ENCODE measurements at regions not wholly inside any gene's neighbourhood (a gene's known extent, or its start where the extent isn't known, plus 50 kb on each side); places are given as distances from the start of the nearest gene placed in this dataset.
A peak's percentile ranks its signal among the peaks of the same experiment; 100 is the strongest.
"Not testable (repeated sequence)": the region's sequence is repeated elsewhere in the genome, so short reads cannot be mapped to it uniquely, and the experiment has no call there.

DNA sequence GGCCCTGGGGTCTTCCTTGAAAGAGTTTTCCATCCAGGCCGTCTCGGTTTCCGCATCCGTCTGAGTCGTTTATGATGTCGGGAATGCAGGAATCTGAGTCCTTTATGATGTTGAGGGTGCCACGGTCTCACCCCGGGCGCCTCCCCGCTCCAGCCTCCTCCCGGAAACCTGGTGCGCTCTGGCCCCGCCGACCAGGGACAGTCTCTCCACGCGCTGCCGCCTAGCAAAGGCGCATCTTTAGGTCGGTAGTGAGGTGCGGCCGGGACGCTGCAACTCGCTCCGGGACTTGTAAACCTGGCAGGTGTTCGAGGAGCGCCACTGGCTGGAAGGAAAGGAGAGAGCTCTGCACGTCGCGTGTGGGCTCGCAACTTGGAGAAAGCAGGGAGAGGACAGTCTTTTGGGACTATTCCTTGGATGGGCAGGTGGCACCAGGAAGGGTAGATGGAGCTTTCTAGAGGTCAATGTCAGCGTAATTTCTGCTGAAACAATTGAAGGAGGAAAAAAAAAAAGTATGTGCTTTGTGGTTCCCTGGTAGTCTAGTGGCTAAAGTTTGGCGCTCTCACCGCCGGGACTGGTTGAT, 132.0 kb downstream of the FAM72B start:
- not testable (repeated sequence) for DNase-seq

DNA sequence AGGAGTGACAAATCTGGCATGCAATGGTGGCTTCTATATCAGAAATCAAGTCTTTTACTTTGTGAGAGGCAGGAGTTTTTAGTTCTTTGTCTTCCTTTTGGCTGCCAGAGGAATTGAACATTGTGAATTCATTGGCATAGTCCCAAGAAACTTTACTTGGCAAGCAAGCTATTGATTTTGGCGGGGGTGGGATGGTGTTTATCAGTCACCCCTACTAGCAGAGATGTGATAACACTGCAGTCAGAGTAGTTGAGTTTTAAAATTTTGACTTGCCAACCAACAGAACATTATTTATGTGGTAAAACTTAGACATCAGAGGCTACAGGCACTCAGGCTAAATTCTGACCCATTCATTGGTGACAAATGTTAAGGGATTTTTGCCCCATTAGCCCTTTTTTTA, 129.2 kb downstream of the FAM72B start:
- DNase-seq = not testable (repeated sequence)

DNA sequence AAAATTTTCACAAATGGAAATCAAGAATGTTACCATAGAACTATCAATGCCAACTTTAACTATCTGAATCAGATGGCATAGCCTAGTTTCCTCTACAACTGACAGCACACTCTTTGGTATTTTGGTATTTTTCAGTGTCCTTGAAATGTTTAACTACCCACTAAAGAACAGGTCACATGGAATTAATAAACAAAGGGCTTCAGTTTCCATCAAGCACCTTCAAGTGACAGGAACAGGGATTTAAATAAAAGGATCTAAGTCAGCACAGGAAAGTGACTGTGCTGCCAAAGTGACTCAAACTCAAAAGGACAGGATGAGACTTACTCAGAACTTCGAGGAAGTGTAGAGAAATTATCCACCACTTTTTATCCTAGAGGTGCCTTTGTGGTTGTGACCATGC, 117.2 kb downstream of the FAM72B start:
- not testable (repeated sequence) for DNase-seq

DNA sequence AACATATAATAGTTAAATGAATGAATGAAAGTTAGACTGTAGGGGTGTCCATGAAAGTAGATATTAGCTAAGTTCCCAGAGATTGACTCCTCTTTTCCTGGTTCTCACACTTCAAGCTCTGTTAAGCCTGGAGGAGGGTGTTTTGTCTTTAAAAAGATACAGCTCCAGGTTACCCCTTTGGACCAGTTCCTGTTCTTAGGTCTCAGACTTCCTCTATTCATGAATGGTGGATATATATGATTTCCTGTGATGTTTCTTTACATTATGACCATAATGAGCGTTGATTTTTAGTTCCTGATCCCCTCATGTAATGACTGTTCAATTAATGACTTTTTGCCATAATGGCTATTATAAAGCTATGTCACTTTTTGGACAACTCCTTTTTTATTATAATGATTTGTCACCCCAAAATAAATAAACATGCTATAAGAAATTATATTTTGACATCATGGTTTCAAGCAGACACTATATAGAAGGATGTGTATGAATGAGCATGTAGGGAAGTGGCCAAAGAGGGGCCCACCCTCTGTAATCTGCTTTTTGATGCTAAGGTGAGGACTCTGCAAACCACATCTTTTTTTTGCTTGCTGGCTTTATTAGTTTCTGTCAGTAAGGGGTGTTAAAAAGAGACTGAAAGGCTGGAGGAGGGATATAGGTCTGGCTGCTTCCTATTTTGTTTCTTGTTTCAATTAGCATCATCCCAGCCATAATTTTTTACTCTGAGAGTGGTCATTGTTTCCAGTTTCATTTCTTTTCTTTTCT, 115.2 kb downstream of the FAM72B start:
- not testable (repeated sequence) for DNase-seq

DNA sequence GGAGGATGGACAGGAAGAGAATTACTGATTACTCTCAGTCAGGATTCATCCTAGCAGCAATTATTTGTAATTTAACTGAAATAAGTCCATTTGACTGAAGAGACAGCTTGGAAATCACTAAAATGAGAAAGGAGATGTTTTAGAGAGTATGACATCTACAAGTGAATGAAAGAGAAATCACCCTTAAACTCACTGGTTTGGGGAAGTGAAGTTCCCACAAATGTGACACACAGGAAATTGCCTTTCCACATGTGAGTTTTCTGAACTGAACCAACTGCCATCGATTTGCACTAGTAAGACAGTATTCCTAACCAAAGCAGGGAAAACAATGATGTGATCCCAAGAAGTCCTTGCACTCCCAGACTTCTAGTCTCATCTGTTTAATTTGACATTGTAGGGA, 110.3 kb downstream of the FAM72B start:
- DNase-seq = not testable (repeated sequence)

DNA sequence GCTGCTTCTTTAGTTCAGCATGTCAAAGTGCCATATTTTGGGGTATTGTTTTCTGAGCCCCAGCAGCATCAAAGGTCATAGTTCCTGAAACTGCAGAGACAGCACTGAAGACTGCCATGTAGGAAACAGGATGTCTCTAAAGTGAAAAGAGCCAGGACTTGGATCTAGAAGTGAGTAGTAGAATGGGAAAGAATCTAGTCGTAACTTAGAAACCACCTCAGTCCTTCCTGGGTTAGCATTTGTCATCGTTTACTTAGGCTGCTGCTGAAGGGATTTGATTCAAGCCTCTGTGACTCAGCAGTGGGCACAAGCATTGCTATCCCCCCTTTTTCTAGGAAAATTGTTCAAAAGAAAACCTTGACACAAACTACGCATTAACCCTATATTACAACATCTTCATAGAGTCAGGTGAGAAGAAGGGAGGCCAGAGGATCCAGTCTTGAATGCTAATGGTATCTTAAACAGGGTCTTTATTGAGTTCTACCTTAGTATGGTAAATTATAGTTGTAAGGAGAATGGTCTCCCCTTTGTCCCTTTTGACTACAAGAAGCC, 108.8 kb downstream of the FAM72B start:
- DNase-seq = not testable (repeated sequence)

DNA sequence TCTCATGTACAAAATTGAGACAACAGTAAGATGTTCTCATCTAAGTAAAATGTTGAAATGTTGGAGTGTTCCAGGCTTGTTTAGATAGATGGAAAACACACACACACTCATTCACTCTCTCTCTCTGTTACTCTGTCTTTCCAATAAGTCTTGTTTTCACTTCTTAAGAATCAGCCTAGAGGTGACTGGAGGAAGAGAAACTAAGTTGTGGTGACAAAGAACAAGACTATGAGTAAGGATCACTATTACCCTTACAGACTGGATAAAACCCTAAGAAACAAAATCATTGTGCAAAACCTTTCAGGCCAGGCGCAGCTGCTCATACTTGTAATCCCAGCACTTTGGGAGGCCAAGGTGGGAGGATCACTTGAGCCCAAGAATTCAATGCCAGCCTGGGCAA, 107.5 kb downstream of the FAM72B start:
- not testable (repeated sequence) for DNase-seq

DNA sequence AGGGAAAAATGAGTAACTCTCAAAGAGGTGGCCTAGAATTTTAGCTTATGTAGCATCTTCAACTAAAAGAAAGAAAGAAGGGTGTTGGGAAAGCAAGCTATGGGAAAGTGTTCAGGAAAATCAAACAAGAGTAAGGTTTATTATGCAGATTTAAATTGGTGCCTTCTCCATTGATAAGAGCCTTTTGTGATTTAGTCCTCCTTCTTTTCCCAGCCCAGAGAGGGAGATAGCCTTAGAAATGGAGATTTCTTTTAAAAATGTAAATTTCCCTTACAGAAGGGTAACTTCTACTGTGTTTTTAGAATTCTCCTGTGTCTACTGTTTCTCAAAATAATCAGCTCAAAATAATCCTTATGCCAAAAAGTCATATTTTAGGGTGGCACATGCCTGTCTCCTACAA, 104.5 kb downstream of the FAM72B start:
- not testable (repeated sequence) for DNase-seq

DNA sequence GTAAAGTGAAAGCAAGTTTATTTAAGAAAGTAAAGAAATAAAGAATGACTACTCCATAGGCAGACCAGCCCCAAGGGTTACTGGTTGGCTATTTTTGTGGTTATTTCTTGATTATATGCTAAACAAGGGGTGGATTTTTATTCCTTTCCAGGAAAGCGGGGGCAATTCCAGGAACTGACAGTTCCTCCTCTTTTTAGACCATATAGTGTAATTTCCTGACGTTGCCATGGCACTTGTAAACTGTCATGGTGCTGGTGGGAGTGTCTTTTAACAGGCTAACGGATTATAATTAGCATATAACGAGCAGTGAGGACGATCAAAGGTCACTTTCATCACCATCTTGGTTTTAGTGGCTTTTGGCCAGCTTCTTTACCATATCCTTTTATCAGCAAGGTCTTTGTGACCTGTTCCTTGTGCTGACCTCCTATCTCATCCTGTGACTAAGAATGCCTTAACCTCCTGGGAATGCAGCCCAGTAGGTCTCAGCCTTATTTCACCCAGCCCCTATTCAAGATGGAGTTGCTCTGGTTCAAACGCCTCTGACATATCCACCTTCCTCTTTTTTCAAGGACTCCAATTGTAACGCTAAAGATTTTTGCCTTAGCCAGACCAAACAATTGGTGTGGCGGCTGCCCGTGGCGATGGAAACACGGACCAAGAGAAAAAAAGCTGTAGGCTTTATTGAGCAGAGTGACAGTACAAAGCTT, 103.8 kb downstream of the FAM72B start:
- DNase-seq = not testable (repeated sequence)

DNA sequence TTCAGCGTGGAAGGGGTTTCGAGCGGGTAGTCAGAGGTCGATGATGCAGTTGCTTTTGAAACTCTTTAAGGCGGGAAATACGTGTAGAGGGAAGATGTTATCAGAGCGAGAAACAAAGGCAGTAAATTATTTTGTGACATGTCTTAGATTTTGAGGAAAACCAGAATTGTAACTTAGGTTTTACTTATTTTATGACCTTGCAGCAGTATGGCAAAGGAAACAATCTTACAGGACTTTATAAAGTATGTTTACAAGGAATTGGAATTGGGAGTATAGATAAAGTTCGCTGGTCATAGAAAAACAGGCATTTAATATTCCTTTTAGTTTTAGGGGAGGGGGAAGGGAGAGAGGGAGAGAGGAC, 103.3 kb downstream of the FAM72B start:
- not testable (repeated sequence) for DNase-seq

DNA sequence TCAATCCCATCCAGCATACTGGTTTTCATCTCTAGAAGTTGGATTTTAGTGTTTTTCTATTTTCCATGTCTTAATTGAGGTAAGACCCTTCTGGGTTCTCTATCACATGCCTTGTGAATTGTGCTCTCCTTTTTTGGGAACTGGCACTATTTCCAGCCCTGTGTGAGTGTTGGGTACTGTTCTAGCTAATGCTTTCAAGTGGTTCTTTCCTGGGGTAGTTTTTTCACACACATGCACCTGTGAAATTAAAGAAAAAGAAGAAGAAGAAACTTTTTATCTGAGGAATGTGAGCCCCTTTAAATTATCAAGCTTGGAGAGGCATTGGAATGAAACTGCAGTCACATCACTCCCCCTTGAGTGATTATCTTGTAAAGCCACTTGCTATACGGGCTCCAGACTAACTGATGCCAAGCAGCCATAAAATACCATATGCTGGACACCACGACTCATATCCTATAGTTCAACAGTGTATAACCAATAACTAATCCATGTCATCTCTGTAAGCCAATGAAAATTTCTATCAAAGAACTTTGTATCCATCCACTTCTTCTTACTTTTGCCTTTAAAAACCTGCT, 102.4 kb downstream of the FAM72B start:
- DNase-seq = not testable (repeated sequence)

DNA sequence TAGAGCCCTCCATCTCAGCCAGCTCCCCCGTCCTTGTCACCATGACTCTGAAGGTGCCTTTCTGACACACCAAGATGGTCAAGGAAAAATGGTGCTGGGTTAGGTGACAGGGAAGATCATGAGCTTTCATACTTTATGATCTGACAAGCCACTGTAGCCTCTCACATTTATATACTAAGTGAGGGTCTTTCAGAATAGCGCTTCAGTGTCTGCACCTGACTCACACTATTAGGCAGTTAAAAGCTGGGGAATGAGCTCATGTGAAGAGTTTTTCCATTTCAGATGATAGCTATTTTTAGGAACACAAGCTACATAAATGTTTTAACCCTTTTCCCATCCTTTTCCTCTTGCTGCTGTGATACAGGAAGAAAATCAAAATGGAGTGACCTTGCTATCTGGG, 101.1 kb downstream of the FAM72B start:
- not testable (repeated sequence) for DNase-seq

DNA sequence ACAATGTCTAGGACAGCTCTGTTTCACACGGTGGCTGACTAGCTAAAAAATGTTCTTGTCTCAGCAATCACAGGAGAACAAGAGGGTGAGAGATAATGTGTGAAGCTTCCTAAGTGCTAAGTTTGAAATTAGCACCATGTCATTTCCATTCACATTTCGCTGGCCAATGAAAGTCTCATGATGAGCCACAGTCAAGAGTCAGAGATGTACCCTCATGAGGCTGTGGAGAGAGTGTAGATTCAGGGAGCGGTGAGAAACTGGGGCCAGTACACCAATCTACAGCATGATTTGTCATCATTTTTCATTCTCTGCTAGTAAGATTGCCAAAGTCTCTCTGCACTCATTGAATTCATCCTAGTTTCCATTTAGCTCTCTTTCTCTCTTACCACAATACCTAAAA, 97.9 kb downstream of the FAM72B start:
- DNase-seq = not testable (repeated sequence)

DNA sequence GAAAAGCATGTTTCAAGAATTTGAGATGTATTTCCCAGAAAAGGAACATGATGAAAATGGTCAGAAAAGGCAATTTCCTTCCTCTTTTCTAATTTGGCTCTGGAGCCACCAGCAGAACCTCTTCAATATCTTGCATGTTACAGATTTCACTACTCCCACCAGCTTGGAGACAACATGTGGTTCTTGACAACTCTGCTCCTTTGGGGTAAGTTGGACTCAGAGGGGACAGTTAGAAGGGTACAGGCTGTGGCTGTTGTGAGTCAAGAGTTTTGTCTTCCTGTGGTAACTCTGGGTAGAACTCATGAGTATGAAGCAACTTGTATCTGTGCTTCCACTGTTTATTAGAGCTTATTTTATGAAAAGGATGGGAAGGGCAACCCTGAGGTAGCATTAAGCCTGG, 96.9 kb downstream of the FAM72B start:
- DNase-seq = not testable (repeated sequence)

DNA sequence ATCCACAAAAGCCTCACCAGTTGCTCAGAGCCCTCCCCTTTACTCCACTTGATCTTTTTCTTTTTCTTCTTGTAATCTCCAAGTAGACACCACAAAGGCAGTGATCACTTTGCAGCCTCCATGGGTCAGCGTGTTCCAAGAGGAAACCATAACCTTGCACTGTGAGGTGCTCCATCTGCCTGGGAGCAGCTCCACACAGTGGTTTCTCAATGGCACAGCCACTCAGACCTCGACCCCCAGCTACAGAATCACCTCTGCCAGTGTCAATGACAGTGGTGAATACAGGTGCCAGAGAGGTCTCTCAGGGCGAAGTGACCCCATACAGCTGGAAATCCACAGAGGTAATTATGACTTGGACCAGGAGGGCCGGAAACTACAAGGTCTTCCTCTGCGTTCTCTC, 95.6 kb downstream of the FAM72B start:
- DNase-seq = not testable (repeated sequence)

DNA sequence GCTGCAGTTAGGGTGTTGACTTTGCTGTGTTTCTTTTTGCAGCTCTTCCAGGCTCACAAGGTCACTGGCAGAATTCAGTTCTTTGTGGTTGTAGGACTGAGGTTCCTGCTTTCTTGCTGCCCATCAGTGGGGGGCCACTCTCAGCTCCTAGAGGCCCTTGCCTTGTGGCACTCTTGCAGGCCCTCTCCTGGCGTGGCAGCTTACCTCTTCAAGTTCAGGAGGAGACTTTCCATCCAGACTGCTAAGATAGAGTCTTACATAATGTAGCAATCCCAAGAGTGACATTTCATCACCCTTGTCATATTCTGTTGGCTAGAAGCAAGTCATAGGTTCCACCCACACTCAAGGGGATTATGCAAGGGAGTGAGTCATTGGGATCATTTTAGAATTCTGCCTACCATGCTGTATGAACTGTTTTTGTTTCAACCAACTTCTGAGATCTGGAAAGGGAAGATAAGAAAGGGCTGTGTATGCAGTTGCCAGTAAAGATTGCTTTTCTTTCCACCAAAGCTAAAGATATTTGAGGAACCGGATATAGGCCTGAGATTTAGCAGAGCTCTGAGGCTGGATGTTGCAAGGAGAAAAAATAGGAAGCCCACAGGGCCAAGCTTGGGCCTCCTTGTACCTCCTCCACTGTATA, 91.7 kb downstream of the FAM72B start:
- DNase-seq = not testable (repeated sequence)

DNA sequence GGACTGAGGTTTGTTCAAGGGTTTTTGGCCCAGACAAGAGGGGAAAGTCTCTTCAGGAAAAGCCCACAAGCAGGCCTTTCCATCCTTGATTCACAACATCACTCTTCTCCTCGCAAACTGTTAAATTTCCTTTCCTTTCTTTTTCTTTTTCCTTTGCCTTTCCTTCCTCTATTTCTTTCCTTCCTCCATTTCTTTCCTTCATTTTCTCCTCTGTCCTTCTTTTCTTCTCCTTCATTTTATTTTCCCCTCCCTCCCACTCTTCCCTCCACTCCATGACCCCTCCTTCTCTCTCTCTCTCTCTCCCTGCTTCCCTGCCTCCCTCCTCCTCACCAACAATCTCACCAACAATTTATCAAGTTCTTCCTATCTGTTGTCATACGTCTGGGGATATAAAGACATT, 89.1 kb downstream of the FAM72B start:
- DNase-seq = not testable (repeated sequence)

DNA sequence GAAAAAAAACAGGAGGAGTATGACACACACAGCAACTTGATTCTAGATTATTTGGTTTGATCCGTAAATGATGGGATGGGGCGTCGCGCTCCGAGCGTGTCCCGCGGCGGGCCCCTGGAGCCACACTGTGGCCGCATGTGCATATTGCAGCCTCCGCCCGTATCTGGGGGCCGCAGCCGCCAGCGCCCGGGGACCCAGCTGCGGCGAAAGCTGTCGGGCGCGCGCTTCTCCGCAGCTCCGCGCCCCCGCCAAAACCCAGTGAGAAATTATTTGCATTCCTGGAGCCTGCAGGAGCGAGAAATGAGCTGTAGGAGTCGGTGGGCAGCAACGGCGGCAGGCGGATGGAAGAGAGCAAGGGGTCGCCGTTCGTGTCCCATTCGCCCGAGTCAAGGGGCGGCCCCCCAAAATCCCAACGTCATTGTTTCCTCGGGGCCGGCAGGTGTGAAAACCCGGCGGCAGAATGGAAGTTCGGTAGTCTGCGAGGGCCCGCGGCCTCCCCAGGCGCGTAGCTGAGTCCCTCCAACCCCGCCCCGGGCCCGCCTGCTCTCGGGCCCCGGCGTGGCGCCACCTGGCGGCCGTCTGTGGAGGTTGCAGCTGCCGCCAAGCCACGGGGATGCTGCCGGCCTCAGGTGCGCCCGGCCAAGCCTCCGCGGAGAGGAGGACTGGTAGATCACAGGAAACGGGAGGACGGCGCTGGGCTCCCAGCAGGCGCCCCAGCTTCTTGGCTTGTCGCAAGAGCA, 86.8 kb downstream of the FAM72B start:
- DNase-seq = peak; percentile 20

DNA sequence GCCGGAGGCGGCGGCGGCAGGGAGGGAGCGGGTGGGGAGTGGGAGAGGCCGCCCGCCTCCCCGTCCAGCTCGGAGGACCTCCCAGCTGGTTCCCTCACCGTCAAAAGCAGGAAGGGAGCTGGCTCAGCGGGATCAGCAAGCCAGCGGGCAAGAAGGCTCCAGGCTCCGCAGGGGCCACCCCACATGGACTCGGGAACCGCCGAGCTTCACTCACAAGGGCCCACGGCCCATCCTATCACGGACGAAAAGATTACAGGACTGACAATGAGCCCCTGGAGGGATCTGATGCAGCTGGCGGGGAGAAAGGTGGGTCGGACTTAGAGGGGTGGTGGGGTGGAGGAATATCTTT, 86.3 kb downstream of the FAM72B start:
- DNase-seq = not testable (repeated sequence)

DNA sequence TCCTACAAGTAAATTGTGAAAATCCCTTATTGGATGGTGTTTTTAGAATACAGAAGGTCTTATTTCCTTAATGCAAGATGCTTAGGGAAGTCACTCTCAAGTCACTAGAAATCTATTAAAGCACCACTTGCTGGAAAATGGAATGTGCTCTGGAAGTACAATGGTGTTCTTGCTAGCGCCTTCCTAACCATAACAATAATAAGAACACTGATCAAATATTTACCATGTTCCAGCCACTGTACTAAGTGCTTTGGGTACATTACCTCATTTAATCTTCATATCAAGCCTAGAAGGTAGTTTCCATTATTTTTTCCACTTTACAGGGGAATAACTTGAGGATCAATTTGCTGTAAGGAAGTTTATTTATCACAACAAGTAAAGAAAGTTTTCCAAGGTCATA, 75.1 kb downstream of the FAM72B start:
- DNase-seq = not testable (repeated sequence)

DNA sequence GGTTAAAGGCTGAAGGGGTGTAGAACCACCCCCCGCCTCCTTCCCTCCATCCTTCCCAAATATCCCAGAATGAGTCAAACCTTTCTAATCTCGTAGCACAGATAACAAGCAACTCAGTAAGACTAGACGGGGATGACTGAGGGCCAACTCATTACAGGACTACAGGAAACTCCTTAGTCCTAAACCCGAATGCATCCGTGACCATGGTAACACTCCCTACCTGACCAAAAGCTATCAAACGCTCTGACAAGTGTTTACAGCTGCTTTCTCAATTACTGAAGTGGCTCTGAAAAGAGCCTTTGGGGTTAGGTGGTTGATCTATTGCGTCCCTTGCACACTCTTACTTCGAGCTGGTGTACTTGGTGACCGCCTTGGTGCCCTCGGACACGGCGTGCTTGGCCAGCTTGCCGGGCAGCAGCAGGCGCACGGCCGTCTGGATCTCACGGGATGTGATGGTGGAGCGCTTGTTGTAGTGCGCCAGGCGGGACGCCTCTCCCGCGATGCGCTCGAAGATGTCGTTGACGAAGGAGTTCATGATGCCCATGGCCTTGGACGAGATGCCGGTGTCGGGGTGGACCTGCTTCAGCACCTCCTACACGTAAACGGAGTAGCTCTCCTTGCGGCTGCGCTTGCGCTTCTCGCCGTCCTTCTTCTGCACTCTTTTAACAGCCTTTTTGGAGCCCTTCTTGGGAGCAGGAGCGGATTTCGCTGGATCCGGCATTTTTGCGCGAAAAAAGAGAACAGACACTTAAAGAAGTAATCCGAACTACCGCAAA, 67.4 kb downstream of the FAM72B start:
- DNase-seq = not testable (repeated sequence)

DNA sequence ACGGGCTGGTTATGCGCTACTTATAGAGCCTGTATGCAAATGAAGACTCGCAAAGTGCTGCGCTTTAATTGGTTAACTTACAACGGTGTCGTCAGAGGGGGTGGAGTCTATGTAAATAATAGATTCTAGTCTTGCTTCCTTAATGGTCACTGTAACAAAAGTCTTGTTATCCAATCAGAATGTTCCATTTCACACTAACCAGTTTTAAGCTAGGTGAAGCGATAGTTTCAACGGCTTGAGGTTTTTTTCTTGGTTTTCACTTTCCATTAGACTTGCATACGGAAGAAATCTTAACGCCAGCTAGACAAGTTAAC, 66.9 kb downstream of the FAM72B start:
- DNase-seq = not testable (repeated sequence)

Data from NCI-H1048 (cell line).